GM19467 (cell line): ENCODE measurements at regions not wholly inside any gene's neighbourhood (a gene's known extent, or its start where the extent isn't known, plus 50 kb on each side); places are given as distances from the start of the nearest gene placed in this dataset.
"Not testable (repeated sequence)": the region's sequence is repeated elsewhere in the genome, so short reads cannot be mapped to it uniquely, and the experiment has no call there.

ENCODE experiments used
- ATAC-seq: cut with Tn5 transposase; IDR thresholded peaks from one replicate; pipeline ENCODE4 v1.9.1; 2021; ENCODE audit warnings: mild to moderate bottlenecking, moderate library complexity; ENCODE audit not compliant: unreplicated experiment

DNA sequence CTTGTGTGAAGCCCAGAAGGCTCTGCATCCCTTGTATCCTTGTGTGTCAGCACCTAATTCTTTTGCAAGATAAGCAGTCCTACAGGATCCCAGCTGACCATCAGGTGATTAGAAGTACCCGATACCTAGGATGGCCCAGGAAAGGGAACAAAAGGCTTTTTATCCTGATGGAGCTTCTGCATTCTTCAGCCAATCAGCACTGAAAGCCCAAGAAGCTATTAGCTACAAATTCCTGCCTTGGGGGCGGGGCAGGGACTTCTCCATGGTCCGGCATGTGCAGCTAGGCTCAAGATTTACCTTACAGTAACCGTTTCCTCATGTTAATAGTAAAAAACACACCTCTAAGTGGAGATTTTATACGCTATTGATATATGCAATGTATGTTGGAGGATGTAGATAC is 264.6 kb upstream of the THUMPD2 start:
- no peak for ATAC-seq

DNA sequence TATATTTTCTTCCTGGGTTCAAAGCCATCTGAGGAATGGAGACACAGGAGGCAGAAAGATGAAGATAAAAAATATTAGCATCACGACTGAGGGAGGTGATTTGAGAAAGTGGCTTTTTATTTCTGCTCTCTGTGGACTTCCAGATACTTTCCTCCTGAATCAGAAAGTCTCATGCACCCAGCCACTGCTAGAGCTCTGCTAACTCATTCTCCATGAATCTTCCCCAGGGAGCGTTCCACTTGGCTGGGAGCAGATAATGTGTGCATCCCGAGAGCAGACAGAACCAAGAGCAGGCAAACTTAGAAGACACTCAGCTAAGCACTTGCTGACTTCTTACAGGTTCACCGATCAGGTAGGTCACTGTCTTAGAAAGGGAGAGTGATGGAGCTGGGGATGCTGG is 264.1 kb upstream of the THUMPD2 start:
- ATAC-seq, result no peak

DNA sequence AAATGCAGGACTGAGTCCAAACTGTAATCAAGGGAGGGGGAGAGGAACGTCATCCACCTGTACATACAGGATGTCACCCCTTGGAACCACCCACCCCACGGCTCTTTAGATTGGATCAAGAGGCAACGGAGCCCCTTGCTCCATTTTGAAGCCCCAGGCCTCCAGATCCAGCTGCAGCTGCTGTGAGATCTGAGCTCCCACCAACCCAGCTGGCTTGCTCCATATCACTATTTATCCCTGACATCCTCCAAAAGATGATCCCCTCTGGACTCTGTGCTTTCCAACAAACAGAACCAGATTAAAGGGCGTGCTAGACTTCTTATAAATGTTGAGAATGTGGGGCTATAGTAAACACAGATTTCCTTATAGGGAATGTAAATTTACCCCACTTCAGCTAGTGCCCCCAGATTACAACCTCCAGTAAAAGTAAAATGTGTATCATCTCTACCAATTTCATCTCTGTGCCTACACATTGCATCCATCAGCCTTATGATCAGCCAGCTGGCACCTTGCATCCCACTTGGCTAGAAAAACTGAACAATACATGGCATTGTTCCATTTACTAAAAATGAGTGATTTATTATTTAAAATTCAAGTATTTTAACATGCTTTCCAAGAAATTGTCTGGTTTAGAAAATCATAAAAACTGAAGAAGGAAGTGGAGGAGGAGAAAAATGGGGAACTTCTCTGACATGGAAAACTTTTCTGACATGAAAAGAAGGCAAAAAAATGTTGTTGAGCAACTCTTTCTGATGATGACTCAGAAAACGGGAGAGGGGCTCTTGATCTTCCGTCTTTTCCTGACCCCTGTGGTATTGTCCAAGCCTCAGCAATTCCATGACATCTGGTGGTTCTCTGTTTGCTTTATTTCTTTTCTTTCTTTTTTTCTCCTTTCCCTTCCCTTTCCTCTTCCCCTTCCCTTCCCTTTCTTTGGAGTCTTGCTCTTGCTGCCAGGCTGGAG is 262.6 kb upstream of the THUMPD2 start:
- no peak for ATAC-seq

DNA sequence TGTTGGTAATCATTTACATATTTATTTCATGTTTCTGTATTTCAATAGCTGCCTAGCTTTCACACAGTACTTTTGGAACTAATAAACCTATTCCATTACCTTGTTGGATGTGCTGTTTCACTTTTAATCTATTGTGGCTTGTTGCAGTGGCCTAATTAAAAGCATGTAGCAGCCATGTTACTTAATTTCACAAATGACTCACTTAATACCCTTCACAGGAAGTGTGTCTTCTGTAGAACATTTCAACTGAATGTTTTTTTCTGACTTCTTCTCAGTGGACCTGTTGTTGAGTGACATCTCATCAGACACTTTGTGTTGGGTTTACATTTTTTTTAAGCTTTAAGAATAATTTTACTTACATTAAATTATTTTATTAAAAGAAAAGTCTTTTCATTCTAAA is 260.5 kb upstream of the THUMPD2 start:
- ATAC-seq, result no peak

DNA sequence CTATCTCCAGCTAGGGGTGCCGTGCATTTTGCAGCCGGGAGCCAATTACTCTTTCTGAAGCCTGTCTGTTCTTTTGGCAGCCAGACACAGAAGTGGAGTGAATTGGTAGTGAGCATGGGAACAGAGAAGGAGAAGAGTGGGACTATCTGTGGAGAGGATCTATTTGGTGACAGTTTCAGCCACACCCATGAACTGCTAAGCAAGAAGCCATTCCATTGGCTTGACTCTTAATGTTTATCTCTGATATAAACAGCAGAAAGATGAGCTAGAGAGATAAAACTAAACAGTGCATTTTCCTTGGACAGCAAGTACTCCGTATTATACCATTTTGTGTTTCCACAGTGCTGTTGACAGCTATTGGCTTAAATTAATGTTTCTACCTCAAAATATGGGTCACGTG is 259.6 kb upstream of the THUMPD2 start:
- ATAC-seq, result no peak

DNA sequence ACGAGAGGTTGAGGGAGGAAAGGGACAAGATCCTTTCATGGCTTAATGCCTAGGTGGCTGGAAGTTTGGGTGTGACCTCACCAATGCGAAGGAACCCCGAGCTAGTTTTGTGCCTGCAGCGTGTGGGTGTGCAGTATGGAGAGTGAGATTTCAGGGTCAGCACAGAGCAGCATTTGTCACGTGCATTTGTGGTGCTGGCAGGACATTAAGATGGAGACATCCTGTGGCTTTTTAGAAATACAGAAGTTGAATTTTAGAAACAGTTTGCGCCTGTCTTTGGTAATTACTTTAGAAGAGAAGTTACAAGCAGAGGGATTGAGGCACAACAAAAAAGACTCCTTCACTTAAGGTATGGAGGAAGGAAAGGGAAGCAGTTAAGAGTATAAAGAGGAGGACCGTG is 258.2 kb upstream of the THUMPD2 start:
- no peak for ATAC-seq

DNA sequence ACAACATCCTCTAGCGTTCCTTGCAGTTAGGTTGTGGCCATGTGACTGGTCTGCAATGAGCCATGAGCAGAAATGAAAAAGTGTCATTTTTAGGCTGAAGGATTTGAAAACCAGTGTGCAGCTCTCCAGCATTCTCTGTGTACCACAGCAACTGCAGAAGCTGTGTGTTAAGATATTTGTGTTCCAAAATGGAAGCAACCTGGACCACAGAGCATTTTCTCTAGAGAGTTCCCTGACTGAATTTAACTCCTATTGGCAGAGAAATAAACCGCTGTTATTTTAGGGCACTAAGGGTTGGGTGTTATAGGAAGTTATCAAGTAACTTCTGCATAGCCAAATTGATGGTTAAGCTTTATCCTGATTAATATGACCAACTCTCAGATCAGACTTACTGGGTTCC is 257.2 kb upstream of the THUMPD2 start:
- ATAC-seq, result no peak

DNA sequence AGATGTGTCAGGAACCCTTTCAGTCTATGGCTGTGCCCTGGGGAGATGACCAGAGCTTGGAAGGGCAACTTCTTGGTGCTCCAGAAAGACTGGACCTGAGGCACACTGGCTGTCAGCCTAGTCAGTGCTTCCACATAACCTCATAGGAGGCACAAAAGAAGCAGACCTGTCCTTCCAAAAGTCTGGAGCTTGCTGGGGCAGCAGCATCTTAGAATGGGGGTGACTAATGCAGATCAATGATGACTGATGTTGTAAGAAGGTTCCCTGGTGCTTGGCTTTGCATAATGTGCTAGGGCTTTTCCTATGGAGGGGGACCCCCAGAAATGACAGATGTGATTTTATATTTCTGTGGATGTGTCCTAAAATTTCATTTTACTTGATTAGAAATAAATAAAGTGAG is 255.7 kb upstream of the THUMPD2 start:
- no peak for ATAC-seq

DNA sequence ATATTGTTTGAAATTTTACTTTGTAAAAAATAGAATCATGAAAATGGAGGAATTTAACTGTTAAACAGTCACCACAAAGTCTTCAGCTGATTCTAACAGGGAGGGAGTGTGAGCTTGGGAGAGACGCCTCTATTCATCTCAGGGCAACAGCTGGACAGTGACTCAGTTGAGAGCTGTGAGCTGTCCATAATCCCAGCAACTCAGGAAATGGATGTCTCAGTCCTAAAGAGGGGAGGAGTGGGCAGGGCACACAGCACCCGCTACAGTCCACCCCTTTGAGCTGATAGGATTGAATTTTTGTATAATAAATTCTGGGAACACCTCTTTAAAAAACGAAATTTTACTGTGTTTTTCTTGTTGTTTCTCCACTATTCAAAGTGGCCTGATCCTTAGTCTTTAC is 255.1 kb upstream of the THUMPD2 start:
- no peak for ATAC-seq

DNA sequence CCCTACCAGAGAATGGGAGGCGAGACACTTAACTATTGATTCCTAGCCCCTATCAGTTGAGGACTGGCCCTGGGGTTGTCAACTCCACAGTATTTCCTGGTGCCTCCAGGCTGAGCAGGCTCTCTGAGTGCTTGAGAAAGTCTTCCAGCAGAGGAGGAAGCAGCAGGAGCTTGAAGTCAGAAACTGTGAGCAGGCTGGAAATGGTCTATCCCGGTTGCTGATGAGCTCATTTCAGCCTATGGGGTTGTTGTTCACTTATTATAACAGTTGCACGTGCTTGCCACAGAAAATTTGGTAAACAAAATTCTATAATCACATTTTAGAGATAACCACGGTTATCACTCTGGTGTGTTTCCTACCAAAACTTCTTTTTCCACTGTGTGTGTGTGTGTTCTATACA is 254.7 kb upstream of the THUMPD2 start:
- ATAC-seq, result no peak

DNA sequence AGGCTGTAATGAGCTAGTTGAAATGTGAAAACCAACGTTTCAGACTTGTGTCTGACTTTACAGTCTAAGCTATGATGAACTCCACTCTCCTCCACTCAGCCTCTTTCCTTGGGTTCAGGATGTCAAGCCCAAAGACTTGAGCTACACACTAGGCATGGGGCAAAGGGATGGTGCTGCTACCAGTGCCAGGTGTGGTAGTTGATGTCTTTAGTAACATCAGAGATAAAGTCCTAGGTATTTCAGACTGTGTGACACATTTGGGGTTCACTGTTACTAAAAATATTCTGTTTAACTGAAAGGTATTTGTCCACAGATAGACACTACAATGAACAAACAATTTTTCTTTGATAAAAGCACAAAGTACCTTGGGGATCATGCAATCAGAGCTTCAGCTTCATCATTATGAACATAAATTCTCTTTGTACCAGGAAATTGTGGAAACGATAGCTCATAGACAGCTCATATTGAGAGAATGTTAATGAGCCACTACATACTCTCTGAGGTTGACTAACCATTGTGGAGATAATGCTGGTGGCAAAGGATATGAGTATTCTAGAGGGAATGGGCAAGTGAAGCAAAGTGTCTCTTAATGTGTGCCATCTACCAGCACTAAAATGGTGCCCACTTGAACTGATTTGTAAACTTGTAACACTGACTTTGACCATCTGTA is 253.7 kb upstream of the THUMPD2 start:
- no peak for ATAC-seq

DNA sequence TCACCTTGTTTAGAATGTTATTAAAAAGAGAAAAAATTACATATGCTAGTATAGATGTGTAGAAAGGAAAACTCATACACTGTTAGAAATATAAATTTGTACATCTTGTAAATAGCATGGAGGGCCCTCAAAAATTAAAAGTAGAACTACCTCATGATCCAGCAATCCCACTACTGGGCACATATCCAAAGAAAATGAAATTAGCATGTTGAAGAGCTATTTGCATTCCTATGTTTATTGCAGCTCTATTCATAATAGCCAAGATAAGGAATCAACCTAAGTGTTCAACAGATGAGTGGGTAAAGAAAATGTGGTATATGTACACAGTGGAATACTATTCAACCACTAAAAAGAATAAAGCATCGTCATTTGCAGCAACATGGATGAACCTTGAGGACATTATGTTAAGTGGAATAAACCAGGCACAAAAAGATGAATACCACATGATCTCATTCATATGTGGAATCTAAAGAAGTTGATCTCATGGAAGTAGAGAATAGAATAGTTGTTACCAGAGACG is 251.5 kb upstream of the THUMPD2 start:
- ATAC-seq, result no peak

DNA sequence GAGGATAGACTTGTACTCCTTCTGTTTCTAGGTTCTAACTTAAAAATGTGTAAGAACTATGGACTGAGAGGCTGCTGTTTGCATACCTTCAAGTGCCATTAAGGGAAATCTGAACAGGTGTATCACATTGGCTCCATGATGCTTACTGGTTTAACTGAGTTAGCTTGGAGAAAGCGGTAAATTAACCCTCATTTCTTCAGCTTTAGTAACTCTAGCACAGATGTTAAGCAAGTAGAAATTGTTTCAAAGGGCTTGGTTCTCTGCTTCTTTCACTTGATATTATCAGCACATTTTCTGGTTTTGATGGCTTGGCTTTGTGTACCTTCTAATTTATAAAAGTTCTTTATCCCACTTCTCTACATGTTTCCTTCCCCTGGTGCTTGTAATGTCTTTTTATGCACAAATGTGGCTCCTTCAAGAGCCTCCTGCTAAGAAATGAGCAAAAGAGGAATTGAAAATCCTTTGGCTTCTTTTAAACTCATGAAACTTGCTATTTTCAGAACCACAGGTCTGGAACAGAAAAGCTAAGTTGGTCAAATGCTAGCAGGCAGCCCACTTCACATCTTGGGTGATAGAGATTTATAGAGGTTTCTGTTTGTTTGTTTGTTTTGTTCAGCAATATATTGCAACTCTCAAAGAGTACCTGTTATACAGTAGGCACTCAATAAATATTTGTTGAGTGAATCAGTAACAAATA is 249.9 kb upstream of the THUMPD2 start:
- peak; percentile 56 for ATAC-seq

DNA sequence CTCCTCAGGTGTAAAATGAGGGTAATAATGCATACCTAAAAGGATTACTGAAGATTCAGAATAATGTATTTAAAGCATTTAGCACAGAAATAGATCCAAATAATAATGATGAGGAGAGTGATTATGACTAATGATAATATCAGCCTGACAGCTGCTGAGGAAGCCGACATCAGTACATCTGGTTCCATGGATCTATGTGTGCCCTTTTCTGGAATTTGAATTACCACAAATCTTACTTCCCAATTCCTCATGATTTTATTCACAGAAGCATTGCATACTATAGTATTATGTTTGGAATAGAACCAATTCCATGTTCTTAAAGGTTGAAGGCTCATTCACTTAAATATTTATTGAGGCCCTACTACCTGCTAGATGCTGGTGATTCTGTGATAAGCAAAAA is 248.9 kb upstream of the THUMPD2 start:
- ATAC-seq, result no peak

DNA sequence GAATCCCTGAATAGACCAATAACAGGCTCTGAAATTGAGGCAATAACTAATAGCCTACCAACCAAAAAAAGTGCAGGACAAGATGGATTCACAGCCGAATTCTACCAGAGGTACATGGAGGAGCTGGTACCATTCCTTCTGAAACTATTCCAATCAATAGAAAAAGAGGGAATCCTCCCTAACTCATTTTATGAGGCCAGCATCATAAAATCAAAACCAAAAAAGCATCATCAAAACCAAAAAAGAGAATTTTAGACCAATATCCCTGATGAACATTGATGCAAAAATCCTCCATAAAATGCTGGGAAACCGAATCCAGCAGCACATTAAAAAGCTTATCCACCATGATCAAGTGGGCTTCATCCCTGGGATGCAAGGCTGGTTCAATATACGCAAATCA is 246.2 kb upstream of the THUMPD2 start:
- not testable (repeated sequence) for ATAC-seq

DNA sequence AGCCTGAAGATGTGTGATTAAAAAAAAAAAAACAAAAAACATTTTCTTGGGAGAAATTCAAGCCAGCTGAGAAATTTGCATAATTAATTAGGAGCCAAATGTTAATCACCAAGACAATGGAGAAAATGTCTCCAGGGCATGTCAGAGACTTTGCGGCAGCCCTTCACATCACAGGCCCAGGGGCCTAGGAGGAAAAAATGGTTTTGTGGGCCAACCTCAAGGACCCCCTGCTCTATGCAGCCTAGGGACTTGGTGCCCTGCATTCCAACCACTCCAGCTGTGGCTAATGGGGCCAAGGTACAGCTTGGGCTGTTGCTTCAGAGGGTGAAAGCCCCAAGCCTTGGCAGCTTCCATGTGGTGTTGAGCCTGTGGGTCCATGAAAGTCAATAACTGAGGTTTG is 241.9 kb upstream of the THUMPD2 start:
- ATAC-seq, result no peak

DNA sequence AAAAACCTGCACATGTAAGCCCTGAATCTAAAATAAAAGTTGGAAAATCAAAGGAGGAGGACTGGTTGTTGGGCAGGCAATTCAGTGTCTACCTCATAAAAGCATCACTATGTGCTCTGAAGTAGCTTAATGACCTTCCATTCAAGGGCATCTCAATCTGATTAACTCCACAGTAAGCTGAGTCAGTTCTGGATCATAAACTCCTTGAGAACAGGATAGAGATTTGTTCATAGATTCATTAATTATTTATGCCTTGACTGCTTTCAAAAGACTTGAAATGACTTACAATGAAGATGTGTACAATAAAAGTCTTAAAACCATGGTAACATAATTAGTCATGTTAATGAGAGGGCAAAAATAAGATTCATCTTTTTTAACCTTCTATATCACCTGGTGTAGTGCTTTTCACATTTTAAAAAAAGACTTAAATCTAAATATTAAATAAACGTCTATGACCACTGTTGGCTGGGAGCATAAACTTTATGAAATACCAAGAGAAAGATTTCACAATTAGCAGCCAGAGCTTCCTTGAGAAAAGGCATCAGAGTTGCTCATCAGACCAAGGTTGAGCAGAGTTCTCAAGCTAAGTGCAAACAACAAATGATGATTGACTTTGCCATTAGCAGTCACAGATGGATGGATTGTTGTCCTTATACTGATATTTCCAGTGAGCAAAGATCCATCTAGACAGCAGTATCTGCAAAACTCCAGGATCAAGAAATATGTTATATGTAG is 237.3 kb upstream of the THUMPD2 start:
- no peak for ATAC-seq

DNA sequence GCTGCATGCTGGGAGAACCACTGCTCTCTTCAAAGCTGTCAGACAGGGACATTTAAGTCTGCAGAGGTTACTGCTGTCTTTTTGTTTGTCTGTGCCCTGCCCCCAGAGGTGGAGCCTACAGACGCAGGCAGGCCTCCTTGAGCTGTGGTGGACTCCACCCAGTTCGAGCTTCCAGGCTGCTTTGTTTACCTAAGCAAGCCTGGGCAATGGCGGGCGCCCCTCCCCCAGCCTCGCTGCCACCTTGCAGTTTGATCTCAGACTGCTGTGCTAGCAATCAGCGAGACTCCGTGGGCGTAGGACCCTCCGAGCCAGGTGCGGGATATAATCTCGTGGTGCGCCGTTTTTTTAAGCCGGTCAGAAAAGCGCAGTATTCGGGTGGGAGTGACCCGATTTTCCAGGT is 234.9 kb upstream of the THUMPD2 start:
- ATAC-seq, result not testable (repeated sequence)

DNA sequence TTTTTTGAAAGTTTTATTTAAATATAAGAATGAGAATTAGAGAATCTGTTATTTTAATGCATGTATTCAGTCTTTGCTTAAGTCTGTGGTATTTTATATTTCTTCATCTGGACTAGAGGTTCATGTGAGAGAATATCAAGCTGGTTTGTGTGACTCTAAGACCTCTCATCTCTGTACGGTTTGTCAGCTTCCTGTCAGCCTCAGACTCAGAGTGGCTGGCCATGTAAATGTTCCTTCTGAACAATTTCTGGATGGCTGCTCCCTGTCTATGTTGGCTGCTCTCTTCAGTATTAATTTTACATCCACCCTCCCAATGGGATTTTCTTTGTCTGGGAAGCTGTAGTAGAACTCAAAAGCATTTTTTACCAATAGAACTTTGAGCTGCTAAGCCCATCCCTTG is 225.3 kb upstream of the THUMPD2 start:
- ATAC-seq, result no peak

DNA sequence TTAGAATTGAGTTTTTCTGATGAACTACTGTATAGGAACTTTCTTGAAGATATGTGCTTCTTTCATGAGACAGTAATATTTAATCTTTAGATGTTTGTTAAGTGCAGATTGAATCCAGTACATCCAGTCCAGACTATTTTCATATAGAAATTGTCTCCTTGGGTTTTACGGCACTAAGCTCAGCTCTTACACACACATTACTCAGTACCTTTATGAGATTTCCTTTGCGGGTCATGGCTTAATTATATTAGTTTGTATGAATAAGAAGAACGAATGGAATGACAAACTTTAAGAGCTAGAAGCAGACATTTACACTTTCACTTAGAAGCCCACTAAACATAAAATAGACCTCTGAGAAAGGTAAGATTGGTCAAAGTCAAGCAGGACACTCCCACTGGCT is 223.3 kb upstream of the THUMPD2 start:
- no peak for ATAC-seq

DNA sequence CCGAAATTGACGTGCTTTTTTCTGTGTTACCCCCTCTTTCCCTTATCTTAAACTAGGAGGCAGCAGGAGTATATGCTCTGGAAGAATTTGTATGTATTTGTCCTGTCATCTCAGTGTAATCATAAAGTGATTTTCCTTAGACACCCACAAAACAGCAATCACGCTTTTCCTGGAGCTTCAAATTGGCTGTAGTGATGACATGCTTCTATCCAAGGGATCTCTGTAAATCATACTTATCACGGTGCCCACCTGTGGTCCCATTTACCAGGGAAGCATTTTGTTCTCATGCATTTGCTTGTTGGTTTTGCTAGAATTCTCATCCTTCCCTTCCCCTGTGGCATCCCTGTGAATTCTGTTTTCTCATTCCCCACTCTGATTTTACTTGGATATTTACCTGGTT is 220.8 kb upstream of the THUMPD2 start:
- no peak for ATAC-seq
